ENCODE measurements at regions not wholly inside any gene's neighbourhood (a gene's known extent, or its start where the extent isn't known, plus 50 kb on each side); places are given as distances from the start of the nearest gene placed in this dataset.
"Not testable (repeated sequence)": the region's sequence is repeated elsewhere in the genome, so short reads cannot be mapped to it uniquely, and the experiment has no call there.

GRCh38 chr9:31702957-31703356 is 681.5 kb upstream of the ACO1 start:
- DNase-seq (ENCODE audit: low read depth): no peak

- DNase-seq (ENCODE audit: low read depth): peak; percentile 88
Measured at GRCh38 chr9:31715250-31715649, 669.2 kb upstream of the ACO1 start.

GRCh38 chr9:31719262-31719661 is 665.2 kb upstream of the ACO1 start:
- DNase-seq (ENCODE audit: low read depth): no peak

DNA sequence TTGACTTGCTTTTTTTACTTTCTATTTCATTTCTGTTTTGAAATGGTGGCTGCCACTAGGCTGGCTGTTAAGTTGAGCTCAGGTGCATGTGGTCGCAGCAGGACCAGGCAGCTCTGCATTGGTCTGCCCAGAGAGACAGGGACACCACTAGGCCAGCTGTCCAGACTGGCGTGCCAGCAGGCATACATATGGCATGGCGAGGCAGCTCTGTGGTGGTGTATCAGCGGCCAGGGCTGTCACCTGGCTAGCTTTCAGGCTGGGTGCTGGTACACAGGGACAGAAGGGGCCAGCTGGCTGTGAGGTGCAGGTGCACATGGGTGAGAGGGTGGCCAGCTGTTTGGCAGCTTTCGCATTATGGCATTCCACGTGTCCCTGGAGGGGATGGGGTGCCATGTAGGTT is 654.0 kb upstream of the ACO1 start:
- no peak for DNase-seq (ENCODE audit: low read depth)

DNA sequence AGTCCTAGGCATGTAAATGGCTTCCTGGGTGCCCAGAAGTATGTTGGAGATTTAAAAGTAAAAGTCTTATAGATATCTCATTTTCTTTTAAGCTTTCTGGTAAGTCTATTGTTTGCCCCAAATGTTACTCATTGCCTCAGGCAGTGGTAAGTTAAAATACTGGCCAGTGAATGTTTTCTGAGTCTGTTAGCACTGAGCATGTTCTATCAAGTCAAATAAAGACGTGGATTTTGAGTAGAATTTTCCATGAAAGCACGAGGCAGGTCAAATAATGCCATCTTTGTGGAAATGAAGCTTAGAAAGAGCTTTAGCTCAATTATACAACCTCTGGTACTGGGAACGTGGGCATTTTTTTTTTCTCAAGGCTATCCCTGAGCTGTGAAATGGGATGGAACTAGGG is 651.3 kb upstream of the ACO1 start:
- DNase-seq (ENCODE audit: low read depth): no peak

- DNase-seq (ENCODE audit: low read depth): no peak
Measured at GRCh38 chr9:31736581-31737179, 647.8 kb upstream of the ACO1 start.

GRCh38 chr9:31740705-31741104 is 643.7 kb upstream of the ACO1 start:
- DNase-seq (ENCODE audit: low read depth): peak; percentile 38

GRCh38 chr9:31744589-31744988 is 639.9 kb upstream of the ACO1 start:
- DNase-seq (ENCODE audit: low read depth): no peak

GRCh38 chr9:31745468-31745867 is 639.0 kb upstream of the ACO1 start:
- peak; percentile 79 for DNase-seq (ENCODE audit: low read depth)

GRCh38 chr9:31745886-31746285 is 638.6 kb upstream of the ACO1 start:
- DNase-seq (ENCODE audit: low read depth): peak; percentile 2

GRCh38 chr9:31753756-31754155 is 630.7 kb upstream of the ACO1 start:
- no peak for DNase-seq (ENCODE audit: low read depth)

DNA sequence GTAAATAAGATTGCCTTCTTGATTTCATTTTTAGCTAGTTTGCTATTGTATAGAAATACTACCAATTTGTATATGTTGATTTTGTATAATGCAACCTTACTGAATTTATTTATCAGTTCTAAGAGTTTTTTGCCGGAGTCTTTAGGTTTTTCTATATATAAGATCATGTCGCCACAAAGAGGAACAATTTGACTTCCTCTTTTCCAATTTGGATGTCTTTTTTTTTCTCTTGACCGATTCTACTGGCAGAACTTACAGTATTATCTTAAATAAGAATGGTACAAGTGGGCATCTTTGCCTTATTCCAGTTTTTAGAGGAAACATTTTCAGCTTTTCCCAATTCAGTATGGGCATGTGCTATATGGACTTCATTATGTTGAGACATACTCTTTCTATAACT is 624.7 kb upstream of the ACO1 start:
- DNase-seq (ENCODE audit: low read depth): no peak

- not testable (repeated sequence) for DNase-seq (ENCODE audit: low read depth)
Measured at GRCh38 chr9:31774021-31774420, 610.4 kb upstream of the ACO1 start.

DNA sequence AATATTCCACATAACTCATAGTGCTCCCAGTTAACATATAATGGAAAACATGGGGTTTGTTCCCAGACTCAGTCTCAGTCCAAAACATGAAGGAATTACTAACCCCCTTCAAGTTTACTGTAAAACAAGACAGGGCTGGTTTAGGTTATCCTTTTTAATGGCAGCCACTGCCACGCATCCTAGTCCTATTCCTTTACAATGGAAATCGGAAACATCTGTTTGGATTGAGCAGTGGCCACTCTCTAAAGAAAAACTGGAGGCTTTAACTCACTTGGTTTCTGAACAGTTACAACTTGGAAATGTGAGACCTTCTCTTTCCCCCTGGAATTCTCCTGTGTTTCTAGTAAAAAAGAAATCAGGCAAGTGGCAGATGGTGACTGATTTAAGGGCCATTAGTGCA is 609.9 kb upstream of the ACO1 start:
- no peak for DNase-seq (ENCODE audit: low read depth)

- peak; percentile 21 for DNase-seq (ENCODE audit: low read depth)
Measured at GRCh38 chr9:31776471-31776870, 608.0 kb upstream of the ACO1 start.

GRCh38 chr9:31783491-31783890 is 601.0 kb upstream of the ACO1 start:
- no peak for DNase-seq (ENCODE audit: low read depth)

- no peak for DNase-seq (ENCODE audit: low read depth)
Measured at GRCh38 chr9:31790720-31791119, 593.7 kb upstream of the ACO1 start.

GRCh38 chr9:31799953-31800609 is 584.4 kb upstream of the ACO1 start:
- peak; percentile 74 for DNase-seq (ENCODE audit: low read depth)

- DNase-seq (ENCODE audit: low read depth): no peak
Measured at GRCh38 chr9:31807574-31808256, 576.7 kb upstream of the ACO1 start.

DNA sequence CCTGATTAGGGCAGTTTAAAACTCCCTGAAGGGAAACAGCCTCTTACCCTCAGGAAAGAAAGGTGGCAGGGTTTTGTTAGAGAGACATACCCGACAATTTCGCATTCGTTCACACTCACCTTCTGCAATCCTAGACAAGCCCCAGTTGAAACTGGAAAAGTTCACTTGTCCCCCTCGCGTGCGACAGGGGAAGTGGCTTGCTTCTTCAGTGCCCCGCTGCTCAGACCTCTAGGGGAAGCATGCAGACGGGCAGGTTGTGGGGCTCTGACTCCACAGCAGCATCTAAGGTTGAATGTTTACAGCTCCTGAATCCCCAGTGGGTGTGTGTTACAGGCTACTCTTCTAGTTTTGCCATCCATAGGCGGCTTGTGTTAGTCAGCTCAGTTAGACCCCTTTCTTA is 575.7 kb upstream of the ACO1 start:
- DNase-seq (ENCODE audit: low read depth): no peak

- DNase-seq (ENCODE audit: low read depth): no peak
Measured at GRCh38 chr9:31820426-31820825, 564.0 kb upstream of the ACO1 start.

DNA sequence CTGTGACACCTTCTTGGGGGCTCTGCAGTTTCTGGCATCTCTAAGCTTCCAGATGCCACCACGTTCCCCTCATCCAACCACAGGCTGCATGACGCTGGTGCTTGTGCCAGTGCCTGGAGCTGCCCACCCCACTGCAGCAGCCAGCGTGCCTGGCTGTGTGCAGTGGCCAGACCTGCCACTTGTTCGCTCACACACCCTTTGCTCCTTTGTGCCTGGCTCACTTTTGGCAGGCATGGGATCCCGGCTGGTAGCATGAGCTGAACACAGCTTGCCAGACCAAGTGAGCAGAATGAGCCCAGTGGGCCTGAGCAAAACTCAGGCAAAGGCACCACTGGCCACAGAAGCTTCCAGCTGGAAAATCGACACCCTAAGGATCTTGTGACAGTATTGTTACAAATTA is 562.9 kb upstream of the ACO1 start:
- DNase-seq (ENCODE audit: low read depth): no peak

DNA sequence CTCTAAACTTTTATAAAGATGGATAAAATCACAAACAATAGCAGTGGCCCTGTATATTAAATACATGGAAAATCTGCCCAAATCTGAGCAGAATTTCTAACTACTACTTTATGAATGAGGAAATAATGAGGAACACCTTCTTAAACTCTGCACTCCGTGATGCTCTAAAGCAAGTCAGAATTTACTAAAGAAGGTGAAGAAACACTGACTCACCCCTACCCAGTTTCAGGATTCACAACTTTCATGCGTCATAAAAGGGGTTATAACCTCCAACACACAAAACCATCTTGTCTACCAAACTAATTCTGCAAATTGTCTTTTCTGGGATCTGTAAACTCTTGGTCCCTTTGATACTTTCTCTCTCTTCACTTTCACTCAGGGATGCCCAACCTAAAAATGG is 561.1 kb upstream of the ACO1 start:
- no peak for DNase-seq (ENCODE audit: low read depth)
